Epithelial cell of proximal tubule (primary cell): ENCODE measurements at regions not wholly inside any gene's neighbourhood (a gene's known extent, or its start where the extent isn't known, plus 50 kb on each side); places are given as distances from the start of the nearest gene placed in this dataset.

ENCODE experiments used
- DNase-seq: peaks from one replicate; pipeline ENCODE4 v3.0.0-alpha.2; 2011; ENCODE audit warnings: low read depth
- H3K4me3 ChIP-seq: 2 replicates; pipeline ENCODE4 v1.5.1; 2011; ENCODE audit warnings: low read depth, mild to moderate bottlenecking, low read length
- CTCF ChIP-seq: conservative IDR thresholded peaks from 2 replicates; pipeline ENCODE4 v1.5.1; 2012; ENCODE audit warnings: low read depth, mild to moderate bottlenecking, low read length

DNA sequence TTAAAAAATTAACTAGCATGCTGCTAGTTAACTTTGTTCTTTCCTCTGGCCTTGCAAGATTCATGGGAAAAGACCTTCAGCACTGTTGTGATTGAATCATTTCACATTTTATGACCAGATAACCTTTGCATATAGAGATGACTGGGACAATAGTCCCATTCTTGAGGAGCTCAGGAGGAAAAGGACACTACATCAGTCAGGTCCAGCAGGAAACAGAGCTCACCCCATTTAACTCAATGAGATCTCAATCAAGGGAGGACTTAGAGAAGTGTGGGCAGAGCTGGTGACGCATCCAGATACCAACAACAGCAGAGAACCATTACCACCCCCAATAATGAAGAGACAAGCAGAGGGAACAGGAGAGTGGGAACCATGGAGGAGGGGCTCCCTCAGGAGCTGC is 109.4 kb upstream of the GUCA2B start:
- H3K4me3 ChIP-seq, result no peak overlapping the region
- TF ChIP-seq CTCF, result no peak
- no peak for DNase-seq

DNA sequence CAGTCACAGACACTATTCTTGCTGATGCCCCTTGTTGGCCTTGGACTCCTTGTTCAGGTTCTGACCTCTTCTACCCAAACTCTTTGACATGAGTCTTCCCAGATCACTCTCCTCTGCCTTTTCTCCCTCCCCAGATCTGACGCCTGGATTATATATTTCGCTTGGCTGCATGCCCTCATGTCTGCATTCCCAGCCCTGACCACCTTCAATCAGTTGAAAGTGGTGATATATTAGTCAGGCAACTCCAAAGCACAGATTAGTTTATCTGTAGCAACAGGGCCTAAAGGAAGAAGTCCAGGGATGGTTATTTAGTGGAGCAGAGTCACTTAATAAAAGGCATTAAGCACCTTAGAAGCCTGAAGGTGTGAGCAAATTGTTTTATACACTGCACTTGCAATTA is 110.0 kb upstream of the GUCA2B start:
- TF ChIP-seq CTCF, result no peak
- DNase-seq, result no peak
- no peak overlapping the region for H3K4me3 ChIP-seq

- DNase-seq, result no peak
Measured at GRCh38 chr1:42041031-42041430, 112.2 kb upstream of the GUCA2B start.

DNA sequence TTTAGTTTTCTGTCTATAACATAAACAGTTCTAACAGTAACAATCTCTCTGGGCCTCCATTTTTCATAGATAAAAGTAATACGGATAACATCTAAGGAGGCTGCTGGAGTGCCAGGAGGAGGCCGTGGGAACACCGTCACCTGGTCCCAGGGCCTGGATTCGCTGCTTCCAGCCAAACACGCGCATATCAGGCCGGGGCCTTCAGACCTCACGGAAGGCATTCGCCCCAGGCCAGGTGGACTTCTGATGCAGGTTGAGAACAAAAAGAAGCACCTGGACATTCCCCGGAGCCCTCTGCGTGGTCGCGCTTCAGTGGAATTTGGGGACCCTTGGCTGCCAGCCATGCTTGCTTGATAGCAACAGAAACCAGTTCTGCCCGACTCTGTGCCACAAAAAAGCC is 113.1 kb upstream of the GUCA2B start:
- H3K4me3 ChIP-seq, result no peak overlapping the region
- DNase-seq, result no peak
- TF ChIP-seq CTCF, result no peak

More at GRCh38 chr1:42041031-42041430, 112.2 kb upstream of the GUCA2B start:
- H3K4me3 ChIP-seq, result no peak overlapping the region
- TF ChIP-seq CTCF, result no peak

- no peak for TF ChIP-seq CTCF
- DNase-seq, result no peak
- H3K4me3 ChIP-seq, result no peak overlapping the region
Measured at GRCh38 chr1:42038261-42038660, 114.9 kb upstream of the GUCA2B start.

- no peak for DNase-seq
Measured at GRCh38 chr1:42037586-42037985, 115.6 kb upstream of the GUCA2B start.

More at GRCh38 chr1:42037586-42037985, 115.6 kb upstream of the GUCA2B start:
- no peak for TF ChIP-seq CTCF
- no peak overlapping the region for H3K4me3 ChIP-seq
